Hepatocyte (in vitro differentiated cells): ENCODE measurements at regions not wholly inside any gene's neighbourhood (a gene's known extent, or its start where the extent isn't known, plus 50 kb on each side); places are given as distances from the start of the nearest gene placed in this dataset.

ENCODE experiments used
- DNase-seq: peaks from one replicate; pipeline ENCODE4 v3.0.0-alpha.2; 2016; ENCODE audit warnings: low spot score
- H2AFZ ChIP-seq: fragments of 200-600 bp; sonication (generic); 2 replicates; pipeline ENCODE4 v1.6.0; 2016; ENCODE audit warnings: antibody characterized with exemption, mild to moderate bottlenecking
- H3K27ac ChIP-seq: fragments of 200-600 bp; sonication (generic); 2 replicates; pipeline ENCODE4 v1.5.1; 2016; ENCODE audit warnings: mild to moderate bottlenecking
- H3K27me3 ChIP-seq: fragments of 200-600 bp; sonication (generic); 2 replicates; pipeline ENCODE4 v1.6.1; 2016
- H3K36me3 ChIP-seq: fragments of 200-600 bp; sonication (generic); replicated peaks from 2 replicates; pipeline ENCODE4 v1.5.1; 2016; ENCODE audit warnings: low read depth; ENCODE audit not compliant: insufficient read depth
- H3K4me1 ChIP-seq: fragments of 200-600 bp; sonication (generic); 2 replicates; pipeline ENCODE4 v1.5.1; 2016; ENCODE audit warnings: mild to moderate bottlenecking, moderate library complexity; ENCODE audit not compliant: insufficient read depth
- H3K4me2 ChIP-seq: fragments of 200-600 bp; sonication (generic); 2 replicates; pipeline ENCODE4 v1.6.0; 2016
- H3K4me3 ChIP-seq: fragments of 200-600 bp; sonication (generic); 2 replicates; pipeline ENCODE4 v1.5.1; 2016; ENCODE audit warnings: mild to moderate bottlenecking
- H3K79me2 ChIP-seq: fragments of 200-600 bp; sonication (generic); 2 replicates; pipeline ENCODE4 v1.6.0; 2017; ENCODE audit warnings: mild to moderate bottlenecking
- H3K9me2 ChIP-seq: fragments of 200-600 bp; sonication (generic); replicated peaks from 2 replicates; pipeline ENCODE4 v1.6.0; 2017; ENCODE audit warnings: mild to moderate bottlenecking; ENCODE audit not compliant: insufficient read depth
- H3K9me3 ChIP-seq: fragments of 200-600 bp; sonication (generic); 2 replicates; pipeline ENCODE4 v1.5.1; 2016; ENCODE audit warnings: low read depth, mild to moderate bottlenecking
- H4K20me1 ChIP-seq: fragments of 200-600 bp; sonication (generic); 2 replicates; pipeline ENCODE4 v1.6.0; 2016; ENCODE audit warnings: mild to moderate bottlenecking; ENCODE audit not compliant: insufficient read depth, poor library complexity, severe bottlenecking
- CTCF ChIP-seq: fragments of 200-600 bp; sonication (generic); IDR thresholded peaks from 2 replicates; pipeline ENCODE4 v1.5.1; 2016; ENCODE audit warnings: antibody characterized with exemption, mild to moderate bottlenecking; ENCODE audit not compliant: poor library complexity
- EZH2 ChIP-seq: fragments of 200-600 bp; sonication (generic); IDR thresholded peaks from 2 replicates; pipeline ENCODE4 v1.6.1; 2016; ENCODE audit warnings: antibody characterized with exemption, mild to moderate bottlenecking, borderline replicate concordance
- EZH2phosphoT487 ChIP-seq: fragments of 200-600 bp; sonication (generic); IDR thresholded peaks from one replicate; pipeline ENCODE4 v1.6.1; 2018; ENCODE audit warnings: antibody characterized with exemption, mild to moderate bottlenecking, low read depth, moderate library complexity; ENCODE audit not compliant: unreplicated experiment, severe bottlenecking
- WGBS: methylation state at CpG from one replicate; pipeline ENCODE4 v1.1.6; 2016; ENCODE audit warnings: low lambda C conversion rate; ENCODE audit errors: missing lambda C conversion rate; 5-methylcytosine and 5-hydroxymethylcytosine counted together

GRCh38 chr2:58812771-58813344, 571.7 kb upstream of the FANCL start:
- TF ChIP-seq CTCF (no peak), EZH2phosphoT487 (no peak), EZH2 (no peak)
- no peak for DNase-seq
- H3K4me2 ChIP-seq, result no peak overlapping the region
- no peaks in the 10 kb centered on the region for H3K79me2 ChIP-seq
- no peaks in the 10 kb centered on the region for H4K20me1 ChIP-seq
- no peak overlapping the region for H3K27ac ChIP-seq
- no peak overlapping the region for H2AFZ ChIP-seq
- no peaks in the 10 kb centered on the region for H3K27me3 ChIP-seq
- no peaks in the 10 kb centered on the region for H3K9me3 ChIP-seq
- H3K9me2 ChIP-seq, result no peaks in the 10 kb centered on the region
- H3K36me3 ChIP-seq, result no peaks in the 10 kb centered on the region
- 63% methylated on average over 4 of the region's 4 CpGs for WGBS
- H3K4me1 ChIP-seq, result no peaks in the 10 kb centered on the region
- no peak overlapping the region for H3K4me3 ChIP-seq

GRCh38 chr2:58805126-58805525, 564.0 kb upstream of the FANCL start:
- Histone ChIP-seq H4K20me1 (no peaks in the 10 kb centered on the region), H3K4me1 (no peaks in the 10 kb centered on the region), H3K4me2 (no peak overlapping the region), H3K9me3 (no peaks in the 10 kb centered on the region), H3K27me3 (no peaks in the 10 kb centered on the region), H3K36me3 (no peaks in the 10 kb centered on the region), H2AFZ (no peak overlapping the region), H3K27ac (no peak overlapping the region), H3K79me2 (no peaks in the 10 kb centered on the region), H3K4me3 (no peak overlapping the region), H3K9me2 (no peaks in the 10 kb centered on the region)
- no peak for DNase-seq
- WGBS, result 75% methylated on average over 1 of the region's 1 CpG
- TF ChIP-seq EZH2phosphoT487 (no peak), EZH2 (no peak), CTCF (no peak)

GRCh38 chr2:58803192-58803591, 562.1 kb upstream of the FANCL start:
- H3K27me3 ChIP-seq, result no peaks in the 10 kb centered on the region
- H3K4me3 ChIP-seq, result no peak overlapping the region
- H3K79me2 ChIP-seq, result no peaks in the 10 kb centered on the region
- H3K36me3 ChIP-seq, result no peaks in the 10 kb centered on the region
- 88% methylated on average over 2 of the region's 2 CpGs for WGBS
- H3K4me2 ChIP-seq, result no peak overlapping the region
- TF ChIP-seq EZH2, result no peak
- TF ChIP-seq CTCF, result no peak
- TF ChIP-seq EZH2phosphoT487, result no peak
- DNase-seq, result no peak
- H3K4me1 ChIP-seq, result no peaks in the 10 kb centered on the region
- no peaks in the 10 kb centered on the region for H3K9me3 ChIP-seq
- H2AFZ ChIP-seq, result no peak overlapping the region
- H3K9me2 ChIP-seq, result no peaks in the 10 kb centered on the region
- no peaks in the 10 kb centered on the region for H4K20me1 ChIP-seq
- H3K27ac ChIP-seq, result no peak overlapping the region

GRCh38 chr2:58800881-58801280, 559.8 kb upstream of the FANCL start:
- Histone ChIP-seq H2AFZ (no peak overlapping the region), H3K27me3 (no peaks in the 10 kb centered on the region), H3K36me3 (no peaks in the 10 kb centered on the region), H4K20me1 (no peaks in the 10 kb centered on the region), H3K9me3 (no peaks in the 10 kb centered on the region), H3K4me3 (no peak overlapping the region), H3K79me2 (no peaks in the 10 kb centered on the region), H3K27ac (no peak overlapping the region), H3K9me2 (no peaks in the 10 kb centered on the region), H3K4me1 (no peaks in the 10 kb centered on the region), H3K4me2 (no peak overlapping the region)
- DNase-seq, result no peak
- 83% methylated on average over 4 of the region's 4 CpGs for WGBS
- TF ChIP-seq CTCF (no peak), EZH2 (no peak), EZH2phosphoT487 (no peak)
